IMR-90 (cell line): ENCODE measurements at regions not wholly inside any gene's neighbourhood (a gene's known extent, or its start where the extent isn't known, plus 50 kb on each side); places are given as distances from the start of the nearest gene placed in this dataset.

Source experiments
- CEBPB ChIP-seq: IDR thresholded peaks from 2 replicates; pipeline ENCODE4 v1.6.1; 2012; ENCODE audit warnings: low read depth, low read length, improper control_type of control experiment
- FOS ChIP-seq: fragments of 150-350 bp; IDR thresholded peaks from 2 replicates; pipeline ENCODE4 v1.6.1; 2016; ENCODE audit warnings: low read depth, low read length
- MAFK ChIP-seq: IDR thresholded peaks from 2 replicates; pipeline ENCODE4 v1.6.1; 2012; ENCODE audit warnings: low read depth, low read length, improper control_type of control experiment
- NFE2L2 ChIP-seq: fragments of 150-350 bp; IDR thresholded peaks from 2 replicates; pipeline ENCODE4 v1.6.1; 2016; ENCODE audit warnings: low read depth, mild to moderate bottlenecking, low read length
- POLR2A ChIP-seq: IDR thresholded peaks from 2 replicates; pipeline ENCODE4 v1.6.1; 2012; ENCODE audit warnings: mild to moderate bottlenecking, low read depth, low read length
- RAD21 ChIP-seq: IDR thresholded peaks from 2 replicates; pipeline ENCODE4 v1.6.1; 2012; ENCODE audit warnings: low read length, improper control_type of control experiment
- SMC3 ChIP-seq: fragments of 150-350 bp; IDR thresholded peaks from 2 replicates; pipeline ENCODE4 v1.6.1; 2016; ENCODE audit warnings: low read depth, mild to moderate bottlenecking, antibody characterized with exemption, low read length, moderate library complexity
- TF ChIP-seq, protein P1 (sequence below): conservative IDR thresholded peaks from 2 replicates; pipeline ENCODE4 v1.5.1; 2012; ENCODE audit warnings: mild to moderate bottlenecking, low read depth, low read length, improper control_type of control experiment

DNA sequence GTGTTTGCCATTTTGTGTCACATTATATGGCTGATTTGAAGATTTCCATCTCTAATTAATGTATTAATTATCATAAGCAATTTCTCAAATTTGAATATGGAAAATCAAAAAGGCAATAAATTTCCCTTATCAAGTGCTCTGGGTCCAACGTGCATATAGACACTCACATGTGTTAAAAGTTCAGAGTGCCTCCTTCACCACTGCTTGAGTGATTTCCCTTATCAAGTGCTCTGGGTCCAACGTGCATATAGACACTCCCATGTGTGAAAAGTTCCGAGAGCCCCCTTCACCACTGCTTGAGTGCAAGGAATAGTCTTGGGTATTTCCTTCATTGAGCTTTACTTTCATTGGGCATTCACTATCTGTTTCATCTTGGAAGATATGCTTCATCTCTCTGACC is 421.0 kb upstream of the ZNF717 start:
- TF ChIP-seq, protein P1, sequence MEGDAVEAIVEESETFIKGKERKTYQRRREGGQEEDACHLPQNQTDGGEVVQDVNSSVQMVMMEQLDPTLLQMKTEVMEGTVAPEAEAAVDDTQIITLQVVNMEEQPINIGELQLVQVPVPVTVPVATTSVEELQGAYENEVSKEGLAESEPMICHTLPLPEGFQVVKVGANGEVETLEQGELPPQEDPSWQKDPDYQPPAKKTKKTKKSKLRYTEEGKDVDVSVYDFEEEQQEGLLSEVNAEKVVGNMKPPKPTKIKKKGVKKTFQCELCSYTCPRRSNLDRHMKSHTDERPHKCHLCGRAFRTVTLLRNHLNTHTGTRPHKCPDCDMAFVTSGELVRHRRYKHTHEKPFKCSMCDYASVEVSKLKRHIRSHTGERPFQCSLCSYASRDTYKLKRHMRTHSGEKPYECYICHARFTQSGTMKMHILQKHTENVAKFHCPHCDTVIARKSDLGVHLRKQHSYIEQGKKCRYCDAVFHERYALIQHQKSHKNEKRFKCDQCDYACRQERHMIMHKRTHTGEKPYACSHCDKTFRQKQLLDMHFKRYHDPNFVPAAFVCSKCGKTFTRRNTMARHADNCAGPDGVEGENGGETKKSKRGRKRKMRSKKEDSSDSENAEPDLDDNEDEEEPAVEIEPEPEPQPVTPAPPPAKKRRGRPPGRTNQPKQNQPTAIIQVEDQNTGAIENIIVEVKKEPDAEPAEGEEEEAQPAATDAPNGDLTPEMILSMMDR: no peak
- TF ChIP-seq SMC3: no peak
- no peak for TF ChIP-seq POLR2A
- TF ChIP-seq FOS: no peak
- TF ChIP-seq NFE2L2: no peak
- no peak for TF ChIP-seq MAFK
- no peak for TF ChIP-seq RAD21
- TF ChIP-seq CEBPB: no peak
